ENCODE measurements at regions not wholly inside any gene's neighbourhood (a gene's known extent, or its start where the extent isn't known, plus 50 kb on each side); places are given as distances from the start of the nearest gene placed in this dataset.

GRCh38 chr16:73337373-73338296, 289.7 kb upstream of the ZFHX3 start:
- DNase-seq (ENCODE audit: insufficient read length, low spot score): no peak
- no peak for FAIRE-seq

GRCh38 chr16:73329358-73330286, 281.7 kb upstream of the ZFHX3 start:
- FAIRE-seq (no peak), DNase-seq (ENCODE audit: insufficient read length, low spot score) (no peak)

- no peak for DNase-seq (ENCODE audit: insufficient read length, low spot score)
- no peak for FAIRE-seq
Observed at GRCh38 chr16:73326770-73327470, 279.0 kb upstream of the ZFHX3 start.

- FAIRE-seq (no peak), DNase-seq (ENCODE audit: insufficient read length, low spot score) (no peak)
Observed at GRCh38 chr16:73326221-73326620, 278.3 kb upstream of the ZFHX3 start.

- no peak for FAIRE-seq
- DNase-seq (ENCODE audit: insufficient read length, low spot score): no peak
Observed at GRCh38 chr16:73323880-73324279, 276.0 kb upstream of the ZFHX3 start.

GRCh38 chr16:73322856-73323255, 274.9 kb upstream of the ZFHX3 start:
- no peak for DNase-seq (ENCODE audit: insufficient read length, low spot score)
- FAIRE-seq: no peak

- DNase-seq (ENCODE audit: insufficient read length, low spot score): no peak
- no peak for FAIRE-seq
Observed at GRCh38 chr16:73321853-73322252, 273.9 kb upstream of the ZFHX3 start.

- FAIRE-seq (no peak), DNase-seq (ENCODE audit: insufficient read length, low spot score) (no peak)
Observed at GRCh38 chr16:73319737-73320136, 271.8 kb upstream of the ZFHX3 start.

GRCh38 chr16:73319261-73319660, 271.3 kb upstream of the ZFHX3 start:
- no peak for FAIRE-seq
- no peak for DNase-seq (ENCODE audit: insufficient read length, low spot score)

- FAIRE-seq (no peak), DNase-seq (ENCODE audit: insufficient read length, low spot score) (no peak)
Observed at GRCh38 chr16:73317321-73317857, 269.5 kb upstream of the ZFHX3 start.

- no peak for DNase-seq (ENCODE audit: insufficient read length, low spot score)
- peak; percentile 40 for FAIRE-seq
Observed at GRCh38 chr16:73315645-73316044, 267.7 kb upstream of the ZFHX3 start.

GRCh38 chr16:73313950-73314349, 266.0 kb upstream of the ZFHX3 start:
- FAIRE-seq: no peak
- no peak for DNase-seq (ENCODE audit: insufficient read length, low spot score)

GRCh38 chr16:73311857-73312723, 264.2 kb upstream of the ZFHX3 start:
- FAIRE-seq (no peak), DNase-seq (ENCODE audit: insufficient read length, low spot score) (no peak)

GRCh38 chr16:73308771-73309170, 260.8 kb upstream of the ZFHX3 start:
- FAIRE-seq (no peak), DNase-seq (ENCODE audit: insufficient read length, low spot score) (no peak)

- no peak for DNase-seq (ENCODE audit: insufficient read length, low spot score)
- FAIRE-seq: peak; percentile 23
Observed at GRCh38 chr16:73306901-73307413, 259.0 kb upstream of the ZFHX3 start.

- FAIRE-seq (no peak), DNase-seq (ENCODE audit: insufficient read length, low spot score) (peak; percentile 13)
Observed at GRCh38 chr16:73304008-73304774, 256.3 kb upstream of the ZFHX3 start.

GRCh38 chr16:73302942-73303341, 255.0 kb upstream of the ZFHX3 start:
- DNase-seq (ENCODE audit: insufficient read length, low spot score) (no peak), FAIRE-seq (no peak)

- FAIRE-seq: no peak
- no peak for DNase-seq (ENCODE audit: insufficient read length, low spot score)
Observed at GRCh38 chr16:73301984-73302383, 254.1 kb upstream of the ZFHX3 start.

- DNase-seq (ENCODE audit: insufficient read length, low spot score) (no peak), FAIRE-seq (no peak)
Observed at GRCh38 chr16:73299346-73299745, 251.4 kb upstream of the ZFHX3 start.
